ENCODE measurements at regions not wholly inside any gene's neighbourhood (a gene's known extent, or its start where the extent isn't known, plus 50 kb on each side); places are given as distances from the start of the nearest gene placed in this dataset.

DNA sequence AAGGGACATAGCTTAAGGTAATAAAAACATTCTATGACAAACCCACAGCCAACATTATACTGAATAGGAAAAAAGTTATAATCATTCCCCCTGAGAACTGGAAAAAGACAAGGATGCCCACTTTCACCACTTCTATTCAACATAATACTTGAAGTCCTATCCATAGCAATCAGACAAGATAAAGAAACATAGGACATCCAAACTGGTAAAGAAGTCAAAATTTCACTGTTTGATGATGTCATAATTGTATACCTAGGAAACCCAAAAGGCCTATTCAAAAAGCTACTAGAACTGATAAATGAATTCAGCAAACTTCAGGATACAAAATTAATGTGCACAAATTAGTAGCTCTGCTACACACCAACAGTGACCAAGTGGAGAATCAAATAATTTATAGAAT is 1590.0 kb upstream of the PCDH20 start:
- TF ChIP-seq, protein P1, sequence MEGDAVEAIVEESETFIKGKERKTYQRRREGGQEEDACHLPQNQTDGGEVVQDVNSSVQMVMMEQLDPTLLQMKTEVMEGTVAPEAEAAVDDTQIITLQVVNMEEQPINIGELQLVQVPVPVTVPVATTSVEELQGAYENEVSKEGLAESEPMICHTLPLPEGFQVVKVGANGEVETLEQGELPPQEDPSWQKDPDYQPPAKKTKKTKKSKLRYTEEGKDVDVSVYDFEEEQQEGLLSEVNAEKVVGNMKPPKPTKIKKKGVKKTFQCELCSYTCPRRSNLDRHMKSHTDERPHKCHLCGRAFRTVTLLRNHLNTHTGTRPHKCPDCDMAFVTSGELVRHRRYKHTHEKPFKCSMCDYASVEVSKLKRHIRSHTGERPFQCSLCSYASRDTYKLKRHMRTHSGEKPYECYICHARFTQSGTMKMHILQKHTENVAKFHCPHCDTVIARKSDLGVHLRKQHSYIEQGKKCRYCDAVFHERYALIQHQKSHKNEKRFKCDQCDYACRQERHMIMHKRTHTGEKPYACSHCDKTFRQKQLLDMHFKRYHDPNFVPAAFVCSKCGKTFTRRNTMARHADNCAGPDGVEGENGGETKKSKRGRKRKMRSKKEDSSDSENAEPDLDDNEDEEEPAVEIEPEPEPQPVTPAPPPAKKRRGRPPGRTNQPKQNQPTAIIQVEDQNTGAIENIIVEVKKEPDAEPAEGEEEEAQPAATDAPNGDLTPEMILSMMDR (IDR thresholded peaks at IDR 0.05): no peak
- TF ChIP-seq, protein P2, sequence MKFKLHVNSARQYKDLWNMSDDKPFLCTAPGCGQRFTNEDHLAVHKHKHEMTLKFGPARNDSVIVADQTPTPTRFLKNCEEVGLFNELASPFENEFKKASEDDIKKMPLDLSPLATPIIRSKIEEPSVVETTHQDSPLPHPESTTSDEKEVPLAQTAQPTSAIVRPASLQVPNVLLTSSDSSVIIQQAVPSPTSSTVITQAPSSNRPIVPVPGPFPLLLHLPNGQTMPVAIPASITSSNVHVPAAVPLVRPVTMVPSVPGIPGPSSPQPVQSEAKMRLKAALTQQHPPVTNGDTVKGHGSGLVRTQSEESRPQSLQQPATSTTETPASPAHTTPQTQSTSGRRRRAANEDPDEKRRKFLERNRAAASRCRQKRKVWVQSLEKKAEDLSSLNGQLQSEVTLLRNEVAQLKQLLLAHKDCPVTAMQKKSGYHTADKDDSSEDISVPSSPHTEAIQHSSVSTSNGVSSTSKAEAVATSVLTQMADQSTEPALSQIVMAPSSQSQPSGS (CRISPR knock-in tag; IDR thresholded peaks at IDR 0.05; ENCODE audit: borderline replicate concordance, low read depth): no peak
- no peak for TF ChIP-seq NFYB (CRISPR knock-in tag; conservative IDR thresholded peaks at IDR 0.05; ENCODE audit: low read depth)
- no peak for TF ChIP-seq FOXP1 (CRISPR knock-in tag; IDR thresholded peaks at IDR 0.05; ENCODE audit: borderline replicate concordance)
- no peak for TF ChIP-seq FOXK1 (CRISPR knock-in tag; IDR thresholded peaks at IDR 0.05)
- TF ChIP-seq, protein P3, sequence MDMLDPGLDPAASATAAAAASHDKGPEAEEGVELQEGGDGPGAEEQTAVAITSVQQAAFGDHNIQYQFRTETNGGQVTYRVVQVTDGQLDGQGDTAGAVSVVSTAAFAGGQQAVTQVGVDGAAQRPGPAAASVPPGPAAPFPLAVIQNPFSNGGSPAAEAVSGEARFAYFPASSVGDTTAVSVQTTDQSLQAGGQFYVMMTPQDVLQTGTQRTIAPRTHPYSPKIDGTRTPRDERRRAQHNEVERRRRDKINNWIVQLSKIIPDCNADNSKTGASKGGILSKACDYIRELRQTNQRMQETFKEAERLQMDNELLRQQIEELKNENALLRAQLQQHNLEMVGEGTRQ (CRISPR knock-in tag; IDR thresholded peaks at IDR 0.05): no peak
- TF ChIP-seq ATF1 (CRISPR knock-in tag; IDR thresholded peaks at IDR 0.05): no peak
- no peak for TF ChIP-seq ZNF121 (CRISPR knock-in tag; IDR thresholded peaks at IDR 0.05)
- no peak for TF ChIP-seq CBFB (CRISPR knock-in tag; IDR thresholded peaks at IDR 0.05; ENCODE audit: low read depth)
